HT1080 (cell line): ENCODE measurements at regions not wholly inside any gene's neighbourhood (a gene's known extent, or its start where the extent isn't known, plus 50 kb on each side); places are given as distances from the start of the nearest gene placed in this dataset.
"Not testable (repeated sequence)": the region's sequence is repeated elsewhere in the genome, so short reads cannot be mapped to it uniquely, and the experiment has no call there.

Source experiments
- DNase-seq: peaks from one replicate; pipeline ENCODE4 v3.0.0-alpha.2; 2015; ENCODE audit warnings: low read depth

DNA sequence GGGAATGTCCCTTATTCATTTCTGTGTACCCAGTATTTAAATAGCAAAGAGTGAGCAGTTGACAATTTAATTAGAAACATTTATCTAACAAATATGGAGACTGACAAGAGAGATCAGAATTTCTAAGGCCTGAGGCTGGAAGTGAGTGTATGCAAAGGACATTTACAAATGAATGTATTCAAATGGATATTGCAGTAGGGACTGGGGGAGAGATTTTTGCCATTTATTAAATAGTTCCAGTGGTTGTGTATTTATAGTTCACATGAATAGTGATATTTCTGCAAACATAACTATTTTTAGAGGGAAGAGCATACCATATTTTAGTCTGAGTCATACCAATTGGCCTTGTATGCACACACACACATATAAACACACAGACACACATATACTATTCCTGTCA is 592.4 kb downstream of the GLUD2 start:
- DNase-seq: no peak

DNA sequence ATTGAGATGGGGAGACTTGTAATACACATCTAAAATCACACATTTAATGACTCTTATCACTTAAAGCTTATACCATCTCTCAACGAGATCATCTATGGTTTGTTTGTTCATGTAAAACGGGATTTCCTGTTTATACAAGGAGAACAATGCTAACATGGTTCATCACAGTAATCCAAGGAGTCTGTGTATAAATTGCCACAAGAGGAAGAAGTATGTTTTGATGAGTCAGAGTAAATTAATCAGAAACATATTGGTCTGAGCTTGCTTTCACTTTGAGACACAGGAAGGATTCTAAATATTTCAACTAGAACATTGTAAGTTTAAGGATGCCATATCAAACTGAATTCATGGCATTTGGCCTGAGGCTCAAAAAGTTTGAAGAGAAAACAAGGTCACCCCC is 594.1 kb downstream of the GLUD2 start:
- DNase-seq: peak; percentile 15

DNA sequence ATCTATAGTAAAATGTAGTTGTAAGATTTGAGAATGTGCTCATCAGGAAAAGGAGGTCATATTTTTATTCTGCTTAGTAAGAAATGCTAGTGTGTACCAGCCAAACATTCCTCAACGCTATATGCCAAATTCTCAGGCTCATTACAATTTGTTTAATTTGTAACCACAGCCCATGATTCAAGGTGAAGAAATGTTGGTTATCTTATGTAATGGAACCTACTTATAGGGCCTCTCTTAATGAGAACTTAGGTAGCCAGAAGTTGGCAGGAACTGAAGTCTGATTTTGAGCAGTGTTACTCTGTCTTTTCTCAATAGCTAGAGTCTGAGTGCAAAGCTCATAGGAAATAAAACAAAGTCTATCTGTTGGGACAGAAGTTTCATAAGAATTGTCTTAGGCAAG is 595.0 kb downstream of the GLUD2 start:
- no peak for DNase-seq

DNA sequence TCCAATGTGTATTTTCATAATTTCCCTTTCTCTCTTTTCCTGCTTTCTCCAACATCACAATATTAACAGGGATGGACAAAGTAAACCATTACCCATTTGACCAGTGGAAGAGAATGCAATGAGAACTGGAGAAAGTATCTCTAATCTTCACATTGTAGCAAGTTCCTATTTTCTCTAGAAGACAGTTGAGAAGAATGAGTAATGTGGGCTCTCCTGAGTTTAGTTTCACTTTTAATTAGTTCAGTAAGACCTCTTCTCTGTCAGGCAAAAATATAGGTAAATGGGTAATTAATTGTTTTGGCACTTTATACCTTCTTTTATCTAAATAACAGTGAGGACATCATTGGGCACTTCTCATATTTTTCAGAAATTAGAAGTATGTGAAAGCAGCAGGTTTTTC is 602.0 kb downstream of the GLUD2 start:
- no peak for DNase-seq

DNA sequence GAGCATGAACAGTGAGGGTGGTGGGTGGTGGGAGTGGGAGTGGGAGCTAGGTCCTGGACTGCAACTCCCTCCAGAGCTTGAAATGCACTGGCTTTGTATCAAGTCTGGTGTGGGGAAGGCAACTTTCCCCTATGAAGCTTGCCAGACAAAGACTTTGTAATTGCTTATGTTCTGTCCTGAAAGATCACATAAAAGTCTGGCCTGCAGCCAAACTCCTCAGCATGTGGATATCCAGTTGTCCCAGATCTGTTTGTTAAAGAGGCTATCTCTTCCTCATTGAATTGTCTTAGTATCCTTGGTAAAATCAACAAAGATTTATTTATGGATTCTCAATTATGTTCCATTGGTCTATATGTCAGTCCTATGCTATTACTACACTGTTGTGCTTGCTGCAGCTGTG is 607.9 kb downstream of the GLUD2 start:
- DNase-seq: no peak

DNA sequence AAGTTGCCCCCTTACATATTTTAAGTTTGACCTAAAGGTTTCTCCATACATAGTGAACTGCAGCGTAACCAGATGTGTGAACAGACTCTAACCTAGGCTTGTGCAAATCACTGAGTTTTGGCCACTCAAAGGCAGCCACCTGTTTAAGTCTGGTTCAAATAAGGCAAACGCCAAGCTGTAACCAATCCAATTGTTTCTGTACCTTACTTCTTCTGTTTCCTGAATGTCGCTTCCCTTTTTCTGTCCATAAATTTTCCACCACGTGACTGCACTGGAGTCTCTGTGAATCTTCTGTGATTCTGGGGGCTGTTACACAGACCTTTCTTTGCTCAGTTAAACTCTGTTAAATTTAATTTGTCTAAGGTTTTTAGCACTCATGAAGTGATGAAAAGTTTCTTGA is 618.8 kb downstream of the GLUD2 start:
- no peak for DNase-seq

DNA sequence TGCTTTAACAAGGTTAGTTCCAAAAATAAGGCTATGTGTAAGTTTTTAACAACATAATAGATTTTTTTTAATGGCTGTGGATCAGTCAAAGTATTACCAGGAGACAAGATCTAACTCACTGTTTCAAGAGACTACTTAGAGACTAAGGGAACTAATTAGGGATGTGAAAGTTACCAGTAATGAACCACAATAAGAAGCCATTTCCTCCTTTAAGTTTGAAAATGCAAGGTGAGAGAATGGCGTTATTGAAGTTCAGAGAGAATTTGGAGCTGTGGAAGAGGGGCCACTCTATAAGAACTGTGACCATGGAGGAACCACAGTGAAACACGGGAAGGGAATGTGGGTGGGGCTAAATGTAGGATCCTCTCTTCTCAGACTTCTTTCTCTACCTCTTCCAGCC is 624.2 kb downstream of the GLUD2 start:
- DNase-seq: no peak

DNA sequence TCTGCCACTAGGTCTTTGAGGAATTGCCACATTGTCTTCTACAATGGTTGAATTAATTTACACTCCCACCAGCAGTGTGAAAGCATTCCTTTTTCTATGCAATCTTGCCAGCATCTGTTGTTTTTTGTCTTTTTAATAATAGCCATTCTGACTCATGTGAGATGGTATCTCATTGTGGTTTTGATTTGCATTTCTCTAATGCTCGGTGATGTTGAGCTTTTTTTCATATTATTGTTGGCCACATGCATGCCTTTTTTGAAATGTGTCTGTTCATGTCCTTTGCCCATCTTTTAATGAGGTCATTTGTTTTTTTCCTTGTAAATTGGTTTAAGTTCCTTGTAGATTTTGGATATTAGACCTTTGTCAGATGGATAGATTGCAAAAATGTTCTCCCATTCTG is 661.8 kb downstream of the GLUD2 start:
- DNase-seq: not testable (repeated sequence)

DNA sequence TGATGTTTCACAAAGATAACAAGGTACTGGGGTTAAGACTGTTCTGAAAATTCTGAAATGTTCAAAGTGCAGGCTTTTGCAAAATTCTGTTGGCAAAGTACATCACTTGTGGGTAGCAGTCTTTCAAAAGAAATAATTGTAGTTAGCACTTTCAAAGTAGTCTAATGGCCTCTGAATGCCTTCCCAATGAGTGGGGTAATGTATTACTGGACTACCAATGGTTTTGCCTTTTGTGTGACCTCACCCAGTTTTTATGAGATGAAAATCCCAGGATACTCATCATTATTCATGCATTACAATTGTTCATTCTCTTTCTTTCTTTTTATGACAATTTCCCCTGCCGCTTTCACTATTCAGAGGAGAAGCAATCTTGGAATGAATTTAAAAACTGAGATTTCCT is 686.1 kb downstream of the GLUD2 start:
- no peak for DNase-seq

DNA sequence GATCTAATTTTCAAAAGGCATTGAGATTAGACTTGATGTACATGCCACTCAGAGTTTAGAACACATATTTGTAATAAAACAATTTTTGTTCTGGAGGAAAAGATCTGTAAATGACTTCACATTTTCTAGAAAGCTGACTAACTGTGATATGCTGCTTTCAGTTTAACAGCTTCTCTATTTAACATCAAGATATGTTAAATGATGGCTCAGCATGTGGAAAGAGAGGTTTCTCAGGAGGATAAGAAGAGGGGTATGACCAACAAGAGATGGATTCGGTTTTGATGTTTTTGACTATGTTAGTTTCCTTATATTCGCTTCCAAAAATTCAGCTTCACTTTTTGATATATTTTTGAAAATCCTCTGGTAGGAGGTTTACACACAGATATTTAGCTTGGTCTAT is 698.7 kb downstream of the GLUD2 start:
- DNase-seq: no peak

DNA sequence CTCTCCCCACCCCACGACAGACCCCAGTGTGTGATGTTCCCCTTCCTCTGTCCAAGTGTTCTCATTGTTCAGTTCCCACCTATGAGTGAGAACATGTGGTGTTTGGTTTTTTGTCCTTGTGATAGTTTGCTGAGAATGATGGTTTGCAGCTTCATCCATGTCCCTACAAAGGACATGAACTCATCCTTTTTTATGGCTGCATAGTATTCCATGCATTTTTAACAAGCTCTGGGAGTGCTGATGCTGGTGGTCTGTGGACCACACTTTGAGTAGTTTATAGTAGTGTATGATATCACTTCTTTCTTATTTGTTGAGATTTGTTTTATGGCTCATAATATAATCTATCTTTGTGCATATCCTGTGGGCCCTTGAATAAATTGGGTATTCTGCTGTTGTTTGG is 706.2 kb downstream of the GLUD2 start:
- DNase-seq: not testable (repeated sequence)

DNA sequence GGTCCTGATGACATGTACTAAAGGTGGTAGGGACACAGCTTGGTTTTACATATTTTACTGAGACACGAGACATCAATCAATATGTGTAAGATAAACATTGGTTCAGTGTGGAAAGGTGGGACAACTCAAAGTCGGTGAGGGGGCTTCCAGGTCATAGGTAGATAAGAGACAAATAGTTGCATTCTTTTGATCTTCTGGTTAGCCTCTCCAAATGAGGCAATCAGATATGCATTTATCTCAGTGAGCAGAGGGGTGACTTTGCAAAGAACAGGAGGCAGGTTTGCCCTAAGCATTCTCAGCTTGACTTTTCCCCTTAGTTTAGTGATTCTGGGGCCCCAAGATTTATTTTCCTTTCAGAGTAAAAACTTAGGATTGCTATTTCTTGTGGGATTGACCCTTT is 706.9 kb downstream of the GLUD2 start:
- no peak for DNase-seq

DNA sequence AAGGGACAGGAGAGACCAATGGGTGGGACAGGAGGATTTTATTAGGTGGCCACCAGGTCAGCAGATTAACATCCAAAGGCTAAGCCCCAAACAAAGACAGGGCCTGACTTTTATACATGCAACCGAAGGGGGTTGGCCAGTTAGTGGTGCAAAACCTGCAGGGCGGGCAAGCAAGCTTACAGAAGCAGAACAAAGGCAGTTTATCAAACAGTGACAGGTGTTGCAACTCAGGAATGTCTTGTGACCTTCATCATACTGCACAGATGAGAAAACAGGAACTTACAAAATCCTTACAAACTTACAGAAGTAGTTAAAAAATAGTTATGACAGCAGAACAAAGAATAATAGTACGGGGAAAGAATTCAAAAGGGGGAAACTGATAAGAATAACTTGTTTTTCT is 708.1 kb downstream of the GLUD2 start:
- no peak for DNase-seq

DNA sequence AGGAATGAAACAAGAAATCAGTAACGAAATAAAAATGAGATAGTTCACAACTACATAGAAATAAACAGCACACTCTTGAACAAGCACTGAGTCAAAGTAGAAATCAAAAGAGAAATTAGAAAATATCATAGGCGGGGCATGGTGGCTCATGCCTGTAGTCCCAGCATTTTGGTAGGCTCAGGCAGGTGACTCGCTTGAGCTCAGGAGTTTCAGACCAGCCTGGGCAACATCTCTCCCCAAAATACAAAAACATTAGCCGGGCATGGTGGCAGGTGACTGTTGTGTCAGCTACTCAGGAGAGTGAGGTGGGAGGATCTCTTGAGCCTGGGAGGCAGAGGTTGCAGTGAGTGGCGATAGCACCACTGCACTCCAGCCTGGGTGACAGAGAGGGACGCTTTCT is 714.4 kb downstream of the GLUD2 start:
- no peak for DNase-seq

DNA sequence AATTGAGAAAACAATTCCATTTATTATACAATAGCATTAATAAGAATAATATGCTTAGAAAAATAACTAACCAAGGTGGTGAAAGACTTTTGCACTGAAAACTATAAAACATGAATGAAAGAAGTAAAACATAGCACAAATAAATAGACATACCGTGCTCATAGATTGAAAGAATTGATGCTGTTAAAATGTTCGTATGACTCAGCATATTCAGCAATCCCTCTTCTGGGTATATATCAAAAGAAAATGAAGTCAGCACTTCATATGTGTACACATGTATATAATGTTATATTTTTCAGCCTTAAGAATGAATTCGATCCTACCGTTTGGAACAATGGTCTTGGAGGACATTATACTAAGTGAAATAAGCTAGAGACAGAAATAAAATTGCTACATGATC is 716.3 kb downstream of the GLUD2 start:
- no peak for DNase-seq

DNA sequence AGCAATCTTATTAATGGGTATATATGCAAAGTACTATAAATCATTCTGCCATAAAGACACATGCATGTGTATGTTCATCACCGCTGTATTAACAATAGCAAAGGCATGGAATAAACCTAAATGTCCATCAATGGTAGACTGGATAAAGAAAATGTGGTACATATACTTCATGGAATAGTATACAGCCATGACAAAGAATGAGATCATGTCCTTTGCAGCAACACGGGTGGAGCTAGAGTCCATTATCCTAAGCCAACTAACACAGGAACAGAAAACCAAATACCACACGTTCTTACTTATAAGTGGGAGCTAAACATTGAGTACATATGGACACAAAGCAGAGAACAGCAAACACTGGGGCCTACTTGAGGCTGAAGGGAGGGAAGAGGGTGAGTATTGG is 720.8 kb downstream of the GLUD2 start:
- DNase-seq: not testable (repeated sequence)

DNA sequence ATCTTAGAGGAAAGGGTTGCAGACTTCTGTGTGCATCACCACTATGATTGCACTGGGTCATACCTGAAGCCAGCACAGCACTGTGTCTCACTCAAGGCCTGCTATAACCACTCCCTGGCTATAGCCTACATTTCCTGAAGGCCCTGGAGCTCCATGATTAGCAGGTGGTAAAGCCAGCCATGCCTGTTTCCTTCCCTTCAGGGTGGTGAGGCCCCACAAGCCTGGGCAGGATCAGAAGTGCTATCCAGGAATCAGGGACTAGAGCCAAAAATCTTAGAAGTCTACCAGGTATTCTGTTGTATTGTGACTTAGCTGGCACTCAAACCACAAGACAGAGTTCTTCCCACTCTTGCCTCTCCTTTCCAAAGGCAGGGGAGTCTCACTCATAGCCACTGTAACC is 734.6 kb downstream of the GLUD2 start:
- no peak for DNase-seq

DNA sequence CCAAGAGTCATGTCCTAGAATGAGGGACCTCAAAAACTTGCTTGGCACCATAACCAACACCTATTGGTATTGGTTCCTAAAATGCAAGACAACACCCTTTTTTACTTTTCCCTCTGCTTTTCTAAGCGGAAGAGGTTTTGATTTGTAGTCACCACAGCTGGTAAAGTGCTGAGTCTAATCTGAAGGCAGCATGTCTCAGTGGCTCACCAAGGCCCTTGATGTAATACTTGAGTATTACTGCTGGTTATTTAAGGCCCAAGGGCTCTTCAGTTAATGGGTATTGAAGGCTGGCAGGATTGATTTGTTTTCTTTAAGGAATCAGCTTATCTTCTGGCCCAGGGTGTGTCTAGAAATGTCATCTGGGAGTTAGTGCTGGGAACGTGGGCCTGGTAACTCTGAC is 735.1 kb downstream of the GLUD2 start:
- no peak for DNase-seq

DNA sequence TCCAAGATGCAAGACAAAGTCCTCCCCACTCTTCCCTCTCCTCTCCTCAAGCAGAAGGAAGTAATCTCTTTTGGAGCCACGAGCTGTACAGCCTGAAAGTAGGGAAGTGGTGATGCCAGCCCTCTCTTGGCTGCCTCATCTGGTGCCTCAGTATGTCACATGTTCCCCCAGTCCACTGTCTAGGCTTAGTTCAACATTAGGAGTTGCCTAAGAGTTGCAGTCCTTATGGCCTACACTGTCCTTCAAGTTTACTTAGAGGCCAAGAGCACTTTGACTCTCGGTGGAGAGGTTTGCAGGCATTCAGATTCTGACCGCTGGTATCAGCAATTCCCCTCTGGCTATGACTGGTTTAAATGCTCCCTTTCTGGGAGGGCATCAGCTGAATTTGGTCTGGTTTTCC is 735.6 kb downstream of the GLUD2 start:
- DNase-seq: no peak

DNA sequence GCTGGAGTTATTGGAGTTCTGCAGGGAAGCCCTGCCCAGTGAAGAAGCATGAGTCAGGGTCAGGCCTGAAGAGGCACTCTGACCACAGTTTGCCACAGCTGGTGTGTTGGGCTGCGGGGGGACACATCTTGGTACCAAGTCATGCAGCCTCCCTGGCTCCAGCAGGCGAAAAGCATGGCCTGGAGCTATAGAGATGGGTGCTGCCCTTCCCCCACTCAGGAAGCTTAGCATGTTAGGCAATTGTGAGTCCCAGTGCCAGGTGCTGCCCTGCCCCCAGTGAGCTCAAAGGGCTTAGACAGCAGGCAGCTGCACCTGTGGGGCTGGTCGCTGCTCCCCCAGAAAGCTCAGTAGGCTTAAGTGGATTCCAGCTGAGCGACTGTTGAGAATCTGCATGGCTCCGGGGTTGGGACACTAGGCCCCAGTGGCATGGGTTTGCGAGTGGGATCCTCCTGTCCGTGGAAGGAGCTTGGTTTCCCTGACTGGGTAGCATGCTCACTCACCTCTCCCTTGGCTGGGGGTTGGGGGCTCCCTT is 755.5 kb downstream of the GLUD2 start:
- no peak for DNase-seq

DNA sequence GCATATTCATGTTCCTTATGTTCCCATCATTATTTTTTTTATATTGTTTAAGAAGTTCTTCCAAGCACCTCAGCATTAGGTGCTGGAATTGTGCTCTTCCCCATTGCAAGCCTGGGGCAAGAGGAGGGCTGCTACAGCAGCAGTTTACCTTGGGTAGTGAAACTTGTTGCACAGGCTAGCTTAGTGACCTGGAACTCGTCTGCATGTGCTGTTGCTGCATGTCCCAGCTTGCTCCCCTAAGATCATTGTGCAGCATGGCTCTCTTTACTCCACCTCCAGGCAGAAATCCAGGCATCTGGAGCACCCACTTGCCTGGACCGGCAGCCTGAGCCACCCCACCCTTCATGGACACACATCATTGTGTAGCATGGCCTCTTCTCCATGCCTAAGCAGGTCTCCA is 776.0 kb downstream of the GLUD2 start:
- DNase-seq: no peak

DNA sequence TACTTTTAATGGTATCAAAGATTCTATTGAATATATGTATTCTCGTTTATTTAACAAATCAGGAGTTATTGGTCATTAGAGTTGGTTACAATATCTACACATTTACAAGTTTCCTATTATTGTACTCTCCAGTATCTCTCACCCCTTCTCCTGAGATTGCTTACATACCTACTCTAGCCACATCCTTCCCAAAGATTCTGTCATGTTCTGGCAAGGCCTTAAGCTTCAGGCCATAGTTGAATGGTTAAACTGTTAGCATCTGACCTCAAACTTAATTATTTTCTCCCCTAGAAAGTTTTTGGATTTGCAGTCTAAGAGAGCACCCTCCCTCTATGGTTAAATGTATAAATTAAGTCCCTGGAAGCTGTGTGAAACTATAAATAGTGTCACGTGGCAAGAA is 784.2 kb downstream of the GLUD2 start:
- no peak for DNase-seq

DNA sequence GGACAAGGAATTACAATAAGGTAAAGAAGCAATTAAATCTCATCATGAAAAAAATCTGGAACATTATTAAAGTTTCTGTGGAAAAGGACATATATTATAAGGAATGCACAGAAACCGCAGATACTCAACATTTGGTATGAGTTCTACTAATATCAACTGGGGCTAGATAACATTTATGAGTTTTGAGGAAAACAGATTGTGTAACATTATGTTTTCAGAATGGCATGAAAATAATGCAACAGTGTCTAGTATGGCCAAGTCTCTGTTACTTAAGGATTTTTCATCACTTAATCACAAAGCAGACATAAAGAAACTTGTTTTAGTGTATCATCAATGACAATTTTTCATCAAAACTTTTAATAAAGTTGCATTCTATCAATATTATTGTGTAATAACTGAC is 785.0 kb downstream of the GLUD2 start:
- DNase-seq: no peak

DNA sequence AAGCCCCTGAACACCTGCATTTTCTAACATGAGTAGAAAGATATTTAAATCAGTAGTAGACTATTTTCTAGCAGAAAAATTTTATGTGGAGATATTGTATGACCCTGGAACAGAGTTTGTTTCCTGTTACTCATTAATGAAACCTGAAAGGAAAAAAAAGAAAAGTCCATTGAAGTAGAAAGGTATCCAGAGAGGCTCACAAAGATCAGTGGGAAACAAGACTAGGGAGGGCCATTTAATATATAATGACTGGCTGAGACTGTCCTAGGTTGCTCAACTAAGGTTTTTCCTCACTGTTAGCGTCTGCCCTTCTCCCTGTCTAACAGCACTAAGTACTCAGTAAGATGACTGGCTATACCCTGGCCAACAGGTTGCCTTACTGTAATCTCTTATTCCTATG is 788.6 kb downstream of the GLUD2 start:
- no peak for DNase-seq

DNA sequence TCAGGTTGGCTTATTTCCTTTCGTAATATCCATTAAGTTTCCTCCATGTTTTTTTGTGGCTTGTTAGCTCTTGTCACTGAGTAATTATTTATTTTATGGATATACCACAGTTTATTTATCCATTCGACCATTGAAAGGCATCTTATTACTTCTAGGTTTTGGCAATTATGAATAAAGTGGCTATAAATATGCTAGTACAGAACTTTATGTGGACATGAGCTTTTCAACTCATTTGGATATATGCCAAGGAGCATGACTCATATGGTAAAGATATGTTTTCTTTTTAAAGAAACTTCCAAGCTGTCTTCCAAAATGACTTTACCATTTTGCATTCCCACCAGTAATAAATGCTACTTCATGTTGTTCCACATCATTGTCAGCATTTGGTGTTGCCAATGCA is 803.6 kb downstream of the GLUD2 start:
- DNase-seq: no peak
